ENCODE measurements at regions not wholly inside any gene's neighbourhood (a gene's known extent, or its start where the extent isn't known, plus 50 kb on each side); places are given as distances from the start of the nearest gene placed in this dataset.

DNA sequence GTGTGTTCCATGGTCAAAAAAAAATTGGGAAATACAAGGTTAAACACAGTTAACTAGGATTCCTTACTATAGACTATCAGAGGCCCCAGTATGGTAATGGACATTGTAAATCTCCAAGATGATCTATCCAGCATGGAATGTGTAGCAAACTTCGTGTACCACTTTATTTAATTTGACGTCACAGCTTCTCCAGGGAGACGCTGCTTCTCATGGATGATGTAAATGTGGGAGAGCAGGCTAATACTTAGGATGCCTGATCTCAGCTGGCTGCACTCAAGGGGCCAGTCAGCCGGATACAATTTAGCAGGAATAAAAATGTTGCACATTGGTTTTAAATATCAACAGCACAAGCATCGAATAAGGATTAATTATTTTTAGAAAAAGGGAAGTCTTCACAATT is 111.7 kb upstream of the HPF1 start:
- TF ChIP-seq, protein P1, sequence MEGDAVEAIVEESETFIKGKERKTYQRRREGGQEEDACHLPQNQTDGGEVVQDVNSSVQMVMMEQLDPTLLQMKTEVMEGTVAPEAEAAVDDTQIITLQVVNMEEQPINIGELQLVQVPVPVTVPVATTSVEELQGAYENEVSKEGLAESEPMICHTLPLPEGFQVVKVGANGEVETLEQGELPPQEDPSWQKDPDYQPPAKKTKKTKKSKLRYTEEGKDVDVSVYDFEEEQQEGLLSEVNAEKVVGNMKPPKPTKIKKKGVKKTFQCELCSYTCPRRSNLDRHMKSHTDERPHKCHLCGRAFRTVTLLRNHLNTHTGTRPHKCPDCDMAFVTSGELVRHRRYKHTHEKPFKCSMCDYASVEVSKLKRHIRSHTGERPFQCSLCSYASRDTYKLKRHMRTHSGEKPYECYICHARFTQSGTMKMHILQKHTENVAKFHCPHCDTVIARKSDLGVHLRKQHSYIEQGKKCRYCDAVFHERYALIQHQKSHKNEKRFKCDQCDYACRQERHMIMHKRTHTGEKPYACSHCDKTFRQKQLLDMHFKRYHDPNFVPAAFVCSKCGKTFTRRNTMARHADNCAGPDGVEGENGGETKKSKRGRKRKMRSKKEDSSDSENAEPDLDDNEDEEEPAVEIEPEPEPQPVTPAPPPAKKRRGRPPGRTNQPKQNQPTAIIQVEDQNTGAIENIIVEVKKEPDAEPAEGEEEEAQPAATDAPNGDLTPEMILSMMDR (IDR thresholded peaks at IDR 0.05) = no peak
- TF ChIP-seq EP300 (IDR thresholded peaks at IDR 0.05) = no peak

Measured in suprapubic skin (tissue), 3 donors.